ENCODE measurements at regions not wholly inside any gene's neighbourhood (a gene's known extent, or its start where the extent isn't known, plus 50 kb on each side); places are given as distances from the start of the nearest gene placed in this dataset.

DNA sequence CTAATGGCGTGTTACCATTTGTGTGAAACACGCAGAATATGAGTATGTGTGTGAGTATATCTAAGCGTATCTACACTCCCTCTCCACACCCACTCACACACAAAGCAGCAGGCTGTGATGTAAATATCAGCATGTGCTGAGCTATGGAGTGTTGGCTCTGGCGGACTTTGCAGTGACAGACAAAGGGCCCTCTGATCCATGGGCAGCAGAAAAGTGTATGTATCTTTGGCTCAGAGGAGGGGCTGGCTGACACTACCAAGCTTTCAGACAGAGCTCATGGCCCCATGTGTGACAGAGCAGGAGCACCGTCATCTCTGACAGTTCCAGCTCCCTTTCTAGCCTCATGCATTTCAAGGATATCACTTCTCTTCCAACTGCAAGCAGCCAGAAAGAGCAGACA lies 57.2 kb upstream of the ASB18 start:
- no peak overlapping the region for H2AFZ ChIP-seq (ENCODE audit: low read length)
- no TSS peak for BruUV-seq (replicated peaks)
- in situ Hi-C loops (cut with HindIII; ENCODE audit: extremely low pct_ligation_motif_present, low pct_unique_long_range_greater_than_20kb) (no loop called here), intact Hi-C loops (cut with micrococcal nuclease; ENCODE audit: unreplicated experiment) (no loop called here)
- DNase-seq (ENCODE audit: low spot score) (no peak), ATAC-seq (no peak), FAIRE-seq (no peak)
- 40% methylated on average over 4 of the region's 5 CpGs for WGBS (ENCODE audit: low lambda C conversion rate)
- H3K79me2 ChIP-seq (ENCODE audit: insufficient read depth, low read length), result no peaks in the 10 kb centered on the region
- H3K4me1 ChIP-seq (ENCODE audit: insufficient read depth, low read length), result no peaks in the 10 kb centered on the region
- H3K9me3 ChIP-seq (ENCODE audit: low read length), result no peaks in the 10 kb centered on the region
- peaks cover 2 to 54% of the 10 kb centered on the region in 2 experiments; a peak in 4 of 5 replicates for H3K27me3 ChIP-seq (ENCODE audit: control insufficient read depth in 1 of 2, insufficient read depth in 2 of 2, low read length in 2 of 2)
- ChIA-PET POLR2A (no interaction called here), CTCF (ENCODE audit: low intra/inter-chr PET ratio, low total read pairs) (no interaction called here)
- H3K9ac ChIP-seq (ENCODE audit: insufficient read depth, low read depth, low read length), result no peak overlapping the region
- H3K4me3 ChIP-seq (replicated peaks in 1 of 3; ENCODE audit: insufficient read depth in 1 of 3, low read depth in 2 of 3, low read length in 3 of 3), result no peak overlapping the region
- H3K27ac ChIP-seq (ENCODE audit: extremely low read length, insufficient read depth, low read length), result no peak overlapping the region
- H3K4me2 ChIP-seq (ENCODE audit: low read depth, low read length), result no peak overlapping the region
- H3K36me3 ChIP-seq (replicated peaks in 1 of 2; ENCODE audit: control insufficient read depth in 1 of 2, insufficient read depth in 2 of 2, low read length in 2 of 2), result no peaks in the 10 kb centered on the region
- no peaks in the 10 kb centered on the region for H4K20me1 ChIP-seq (ENCODE audit: insufficient read depth, low read length)
- no peak for TF ChIP-seq ZNF282 (IDR thresholded peaks at IDR 0.05; ENCODE audit: partially characterized antibody)
- TF ChIP-seq ZNF431 (CRISPR knock-in tag; IDR thresholded peaks at IDR 0.05; ENCODE audit: borderline replicate concordance, low read depth), result no peak
- TF ChIP-seq, protein P1, sequence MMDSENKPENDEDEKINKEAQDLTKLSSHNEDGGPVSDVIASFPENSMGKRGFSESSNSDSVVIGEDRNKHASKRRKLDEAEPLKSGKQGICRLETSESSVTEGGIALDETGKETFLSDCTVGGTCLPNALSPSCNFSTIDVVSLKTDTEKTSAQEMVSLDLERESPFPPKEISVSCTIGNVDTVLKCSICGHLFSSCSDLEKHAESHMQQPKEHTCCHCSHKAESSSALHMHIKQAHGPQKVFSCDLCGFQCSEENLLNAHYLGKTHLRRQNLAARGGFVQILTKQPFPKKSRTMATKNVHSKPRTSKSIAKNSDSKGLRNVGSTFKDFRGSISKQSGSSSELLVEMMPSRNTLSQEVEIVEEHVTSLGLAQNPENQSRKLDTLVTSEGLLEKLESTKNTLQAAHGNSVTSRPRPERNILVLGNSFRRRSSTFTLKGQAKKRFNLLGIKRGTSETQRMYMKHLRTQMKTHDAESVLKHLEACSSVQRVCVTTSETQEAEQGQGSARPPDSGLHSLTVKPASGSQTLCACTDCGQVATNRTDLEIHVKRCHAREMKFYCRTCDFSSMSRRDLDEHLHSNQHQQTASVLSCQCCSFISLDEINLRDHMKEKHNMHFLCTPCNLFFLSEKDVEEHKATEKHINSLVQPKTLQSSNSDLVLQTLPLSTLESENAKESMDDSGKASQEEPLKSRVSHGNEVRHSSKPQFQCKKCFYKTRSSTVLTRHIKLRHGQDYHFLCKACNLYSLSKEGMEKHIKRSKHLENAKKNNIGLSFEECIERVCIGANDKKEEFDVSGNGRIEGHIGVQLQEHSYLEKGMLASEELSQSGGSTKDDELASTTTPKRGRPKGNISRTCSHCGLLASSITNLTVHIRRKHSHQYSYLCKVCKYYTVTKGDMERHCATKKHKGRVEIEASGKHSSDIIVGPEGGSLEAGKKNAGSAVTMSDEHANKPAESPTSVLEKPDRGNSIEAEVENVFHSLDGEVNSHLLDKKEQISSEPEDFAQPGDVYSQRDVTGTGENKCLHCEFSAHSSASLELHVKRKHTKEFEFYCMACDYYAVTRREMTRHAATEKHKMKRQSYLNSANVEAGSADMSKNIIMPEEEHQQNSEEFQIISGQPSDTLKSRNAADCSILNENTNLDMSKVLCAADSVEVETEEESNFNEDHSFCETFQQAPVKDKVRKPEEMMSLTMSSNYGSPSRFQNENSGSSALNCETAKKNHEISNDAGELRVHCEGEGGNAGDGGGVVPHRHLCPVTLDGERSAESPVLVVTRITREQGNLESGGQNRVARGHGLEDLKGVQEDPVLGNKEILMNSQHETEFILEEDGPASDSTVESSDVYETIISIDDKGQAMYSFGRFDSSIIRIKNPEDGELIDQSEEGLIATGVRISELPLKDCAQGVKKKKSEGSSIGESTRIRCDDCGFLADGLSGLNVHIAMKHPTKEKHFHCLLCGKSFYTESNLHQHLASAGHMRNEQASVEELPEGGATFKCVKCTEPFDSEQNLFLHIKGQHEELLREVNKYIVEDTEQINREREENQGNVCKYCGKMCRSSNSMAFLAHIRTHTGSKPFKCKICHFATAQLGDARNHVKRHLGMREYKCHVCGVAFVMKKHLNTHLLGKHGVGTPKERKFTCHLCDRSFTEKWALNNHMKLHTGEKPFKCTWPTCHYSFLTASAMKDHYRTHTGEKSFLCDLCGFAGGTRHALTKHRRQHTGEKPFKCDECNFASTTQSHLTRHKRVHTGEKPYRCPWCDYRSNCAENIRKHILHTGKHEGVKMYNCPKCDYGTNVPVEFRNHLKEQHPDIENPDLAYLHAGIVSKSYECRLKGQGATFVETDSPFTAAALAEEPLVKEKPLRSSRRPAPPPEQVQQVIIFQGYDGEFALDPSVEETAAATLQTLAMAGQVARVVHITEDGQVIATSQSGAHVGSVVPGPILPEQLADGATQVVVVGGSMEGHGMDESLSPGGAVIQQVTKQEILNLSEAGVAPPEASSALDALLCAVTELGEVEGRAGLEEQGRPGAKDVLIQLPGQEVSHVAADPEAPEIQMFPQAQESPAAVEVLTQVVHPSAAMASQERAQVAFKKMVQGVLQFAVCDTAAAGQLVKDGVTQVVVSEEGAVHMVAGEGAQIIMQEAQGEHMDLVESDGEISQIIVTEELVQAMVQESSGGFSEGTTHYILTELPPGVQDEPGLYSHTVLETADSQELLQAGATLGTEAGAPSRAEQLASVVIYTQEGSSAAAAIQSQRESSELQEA (CRISPR knock-in tag; IDR thresholded peaks at IDR 0.05; ENCODE audit: not compliant biosample characterization), result no peak
- no peak for TF ChIP-seq ZNF253 (CRISPR knock-in tag; IDR thresholded peaks at IDR 0.05; ENCODE audit: borderline replicate concordance)
- TF ChIP-seq TERF1 (CRISPR knock-in tag; IDR thresholded peaks at IDR 0.05), result no peak
- TF ChIP-seq TOPORS (CRISPR knock-in tag; IDR thresholded peaks at IDR 0.05), result no peak
- TF ChIP-seq SMARCE1 (IDR thresholded peaks at IDR 0.05; ENCODE audit: borderline replicate concordance), result no peak
- TF ChIP-seq ARNTL (CRISPR knock-in tag; IDR thresholded peaks at IDR 0.05), result no peak
- TF ChIP-seq, protein P2, sequence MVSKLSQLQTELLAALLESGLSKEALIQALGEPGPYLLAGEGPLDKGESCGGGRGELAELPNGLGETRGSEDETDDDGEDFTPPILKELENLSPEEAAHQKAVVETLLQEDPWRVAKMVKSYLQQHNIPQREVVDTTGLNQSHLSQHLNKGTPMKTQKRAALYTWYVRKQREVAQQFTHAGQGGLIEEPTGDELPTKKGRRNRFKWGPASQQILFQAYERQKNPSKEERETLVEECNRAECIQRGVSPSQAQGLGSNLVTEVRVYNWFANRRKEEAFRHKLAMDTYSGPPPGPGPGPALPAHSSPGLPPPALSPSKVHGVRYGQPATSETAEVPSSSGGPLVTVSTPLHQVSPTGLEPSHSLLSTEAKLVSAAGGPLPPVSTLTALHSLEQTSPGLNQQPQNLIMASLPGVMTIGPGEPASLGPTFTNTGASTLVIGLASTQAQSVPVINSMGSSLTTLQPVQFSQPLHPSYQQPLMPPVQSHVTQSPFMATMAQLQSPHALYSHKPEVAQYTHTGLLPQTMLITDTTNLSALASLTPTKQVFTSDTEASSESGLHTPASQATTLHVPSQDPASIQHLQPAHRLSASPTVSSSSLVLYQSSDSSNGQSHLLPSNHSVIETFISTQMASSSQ (IDR thresholded peaks at IDR 0.05; ENCODE audit: low read depth), result no peak
- TF ChIP-seq, protein P2 (CRISPR knock-in tag; IDR thresholded peaks at IDR 0.05; ENCODE audit: borderline replicate concordance), result no peak
- no peak for TF ChIP-seq JARID2 (CRISPR knock-in tag; IDR thresholded peaks at IDR 0.05; ENCODE audit: insufficient replicate concordance)
- no peak for TF ChIP-seq FOXA3 (CRISPR knock-in tag; IDR thresholded peaks at IDR 0.05)
